GM23338 (cell line): ENCODE measurements at regions not wholly inside any gene's neighbourhood (a gene's known extent, or its start where the extent isn't known, plus 50 kb on each side); places are given as distances from the start of the nearest gene placed in this dataset.

ENCODE experiments used
- ATAC-seq: fragments of 200-7000 bp; cut with Tn5 transposase; 3 replicates; pipeline ENCODE4 v1.9.1; 2020
- DNase-seq: peaks from one replicate; pipeline ENCODE4 v3.0.0-alpha.2; 2015; ENCODE audit warnings: low spot score
- H2AFZ ChIP-seq: fragments of 200-600 bp; sonication (generic); 2 replicates; pipeline ENCODE4 v1.8.0; 2016; ENCODE audit warnings: antibody characterized with exemption, mild to moderate bottlenecking, moderate library complexity
- H3F3A ChIP-seq: fragments of 200-600 bp; sonication (generic); replicated peaks from 2 replicates; pipeline ENCODE4 v1.8.0; 2017; ENCODE audit warnings: antibody characterized with exemption, mixed run types, low read depth
- H3K27ac ChIP-seq: fragments of 200-600 bp; sonication (generic); 2 replicates; pipeline ENCODE4 v1.6.1; 2016; ENCODE audit warnings: low read depth
- H3K27me3 ChIP-seq: fragments of 200-600 bp; sonication (generic); 2 replicates; pipeline ENCODE4 v1.8.0; 2016; ENCODE audit warnings: mild to moderate bottlenecking, mixed run types, moderate library complexity; ENCODE audit not compliant: insufficient read depth
- H3K36me3 ChIP-seq: fragments of 200-600 bp; sonication (generic); 2 replicates; pipeline ENCODE4 v1.8.0; 2016; ENCODE audit warnings: mild to moderate bottlenecking; ENCODE audit not compliant: insufficient read depth
- H3K4me1 ChIP-seq: fragments of 200-600 bp; sonication (generic); 2 replicates; pipeline ENCODE4 v1.8.0; 2016; ENCODE audit warnings: mild to moderate bottlenecking, moderate library complexity; ENCODE audit not compliant: insufficient read depth
- H3K4me2 ChIP-seq: fragments of 200-600 bp; sonication (generic); 2 replicates; pipeline ENCODE4 v1.7.1; 2017; ENCODE audit warnings: mixed run types
- H3K4me3 ChIP-seq: fragments of 200-600 bp; sonication (generic); 2 replicates; pipeline ENCODE4 v1.6.1; 2016; ENCODE audit warnings: mixed run types
- H3K79me2 ChIP-seq: fragments of 200-600 bp; sonication (generic); replicated peaks from 2 replicates; pipeline ENCODE4 v1.8.0; 2017; ENCODE audit warnings: mild to moderate bottlenecking; ENCODE audit not compliant: insufficient read depth
- H3K9me2 ChIP-seq: fragments of 200-600 bp; sonication (generic); 2 replicates; pipeline ENCODE4 v1.8.0; 2017; ENCODE audit not compliant: insufficient read depth
- H4K20me1 ChIP-seq: fragments of 200-600 bp; sonication (generic); replicated peaks from 2 replicates; pipeline ENCODE4 v1.8.0; 2017; ENCODE audit warnings: mild to moderate bottlenecking; ENCODE audit not compliant: insufficient read depth
- H3K27ac Mint-ChIP-seq: 2 replicates; pipeline ENCODE4 v1.8.0; 2020; ENCODE audit warnings: inconsistent platforms, mild to moderate bottlenecking, moderate library complexity, mixed read lengths
- H3K27me3 Mint-ChIP-seq: 3 replicates; pipeline ENCODE4 v1.8.0; 2022; ENCODE audit warnings: low read depth, mild to moderate bottlenecking, moderate library complexity, mixed read lengths, inconsistent platforms; ENCODE audit not compliant: insufficient read depth, poor library complexity
- H3K36me3 Mint-ChIP-seq: 3 replicates; pipeline ENCODE4 v1.8.0; 2021; ENCODE audit warnings: low read depth, mild to moderate bottlenecking, inconsistent platforms, moderate library complexity, mixed read lengths
- H3K4me1 Mint-ChIP-seq: 3 replicates; pipeline ENCODE4 v1.8.0; 2020; ENCODE audit warnings: mild to moderate bottlenecking, inconsistent platforms, mixed read lengths
- H3K4me3 Mint-ChIP-seq: 3 replicates; pipeline ENCODE4 v1.8.0; 2021; ENCODE audit warnings: moderate library complexity, mild to moderate bottlenecking, inconsistent platforms, mixed read lengths
- H3K9me3 Mint-ChIP-seq: 3 replicates; pipeline ENCODE4 v1.8.0; 2020; ENCODE audit warnings: moderate library complexity, mild to moderate bottlenecking, inconsistent platforms, mixed read lengths
- CREB1 ChIP-seq: fragments of 250-450 bp; sonication (Bioruptor Pico); IDR thresholded peaks from 2 replicates; pipeline ENCODE4 v1.5.0; 2020; ENCODE audit warnings: low read depth, mild to moderate bottlenecking, moderate library complexity
- EZH2 ChIP-seq: fragments of 200-600 bp; sonication (generic); IDR thresholded peaks from one replicate; pipeline ENCODE4 v1.8.0; 2017; ENCODE audit warnings: antibody characterized with exemption, mild to moderate bottlenecking, low read depth; ENCODE audit not compliant: unreplicated experiment
- EZH2phosphoT487 ChIP-seq: fragments of 200-600 bp; sonication (generic); IDR thresholded peaks from one replicate; pipeline ENCODE4 v1.8.1; 2018; ENCODE audit warnings: antibody characterized with exemption; ENCODE audit not compliant: unreplicated experiment
- JUNB ChIP-seq: IDR thresholded peaks from one replicate; pipeline ENCODE4 v1.6.1; 2016; ENCODE audit warnings: antibody characterized with exemption; ENCODE audit not compliant: unreplicated experiment
- NANOG ChIP-seq: IDR thresholded peaks from 2 replicates; pipeline ENCODE4 v1.6.1; 2016; ENCODE audit warnings: antibody characterized with exemption, borderline replicate concordance
- POLR2AphosphoS5 ChIP-seq: IDR thresholded peaks from 2 replicates; pipeline ENCODE4 v1.6.1; 2016; ENCODE audit warnings: antibody characterized with exemption, low read depth
- STAT1 ChIP-seq: IDR thresholded peaks from one replicate; pipeline ENCODE4 v1.6.1; 2016; ENCODE audit warnings: antibody characterized with exemption; ENCODE audit not compliant: unreplicated experiment
- ZNF114 ChIP-seq: fragments of 250-450 bp; sonication (Bioruptor Pico); IDR thresholded peaks from 2 replicates; pipeline ENCODE4 v1.5.0; 2020; ENCODE audit warnings: mild to moderate bottlenecking, moderate library complexity
- ZNF331 ChIP-seq: fragments of 250-450 bp; sonication (Bioruptor Pico); IDR thresholded peaks from 2 replicates; pipeline ENCODE4 v1.5.0; 2020; ENCODE audit warnings: low read depth, mild to moderate bottlenecking, moderate library complexity
- TF ChIP-seq, protein P1 (sequence below), 2 experiments: fragments of 200-600 bp in 1 of 2; sonication (generic) in 1 of 2; conservative IDR thresholded peaks; 2 replicates each; pipeline versions ENCODE4 v1.5.1 to v1.6.1; 2016 to 2017; ENCODE audit warnings: antibody characterized with exemption in 2 of 2, low read depth in 2 of 2, mild to moderate bottlenecking in 2 of 2, moderate library complexity in 1 of 2
- TF ChIP-seq, protein P2 (sequence below): fragments of 250-450 bp; sonication (Bioruptor Pico); IDR thresholded peaks from 2 replicates; pipeline ENCODE4 v1.5.0; 2020; ENCODE audit warnings: mild to moderate bottlenecking, moderate library complexity
- TF ChIP-seq, protein P3 (sequence below): IDR thresholded peaks from 2 replicates; pipeline ENCODE4 v1.6.1; 2016; ENCODE audit warnings: antibody characterized with exemption
- TF ChIP-seq, protein P4 (sequence below): IDR thresholded peaks from one replicate; pipeline ENCODE4 v1.6.1; 2018; ENCODE audit warnings: antibody characterized with exemption; ENCODE audit not compliant: unreplicated experiment

DNA sequence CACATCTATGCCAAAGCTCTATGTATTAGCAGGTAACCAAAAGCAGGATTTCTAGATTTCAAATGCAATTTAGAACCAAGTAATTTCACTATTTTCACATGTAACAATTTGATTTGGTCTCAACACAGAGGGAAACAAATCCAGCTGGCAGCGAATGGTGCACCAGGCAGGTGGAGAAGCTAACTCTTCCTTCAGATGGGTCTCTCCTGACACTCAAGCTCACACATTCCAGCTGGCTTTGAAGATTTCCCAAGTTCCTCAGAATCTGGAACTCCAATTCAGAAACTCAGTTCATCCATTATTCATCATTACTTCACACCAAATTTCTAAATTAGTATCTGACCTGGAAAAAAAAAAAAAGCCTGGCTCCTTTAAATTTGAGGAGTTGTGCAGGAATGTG, 318.1 kb upstream of the NECTIN3 start:
- peaks cover 8% of the 10 kb centered on the region for H3K9me2 ChIP-seq
- H3K36me3 ChIP-seq = no peaks in the 10 kb centered on the region
- no peak overlapping the region for H3K4me2 ChIP-seq
- ATAC-seq (no peak), DNase-seq (no peak)
- Mint-ChIP-seq H3K27ac (no peak overlapping the region), H3K36me3 (peaks cover 10% of the 10 kb centered on the region; the same call in 2 of the 3 replicates), H3K4me3 (no peak overlapping the region), H3K27me3 (peaks cover 4% of the 10 kb centered on the region), H3K9me3 (peaks cover 3% of the 10 kb centered on the region; the same call in 1 of the 3 replicates), H3K4me1 (peaks cover 48% of the 10 kb centered on the region)
- H3K4me3 ChIP-seq = no peak overlapping the region
- H3K4me1 ChIP-seq = peaks cover 38% of the 10 kb centered on the region
- H3K27ac ChIP-seq = no peak overlapping the region
- H2AFZ ChIP-seq = no peak overlapping the region
- no peaks in the 10 kb centered on the region for H4K20me1 ChIP-seq
- H3K79me2 ChIP-seq = no peaks in the 10 kb centered on the region
- TF ChIP-seq, protein P1, sequence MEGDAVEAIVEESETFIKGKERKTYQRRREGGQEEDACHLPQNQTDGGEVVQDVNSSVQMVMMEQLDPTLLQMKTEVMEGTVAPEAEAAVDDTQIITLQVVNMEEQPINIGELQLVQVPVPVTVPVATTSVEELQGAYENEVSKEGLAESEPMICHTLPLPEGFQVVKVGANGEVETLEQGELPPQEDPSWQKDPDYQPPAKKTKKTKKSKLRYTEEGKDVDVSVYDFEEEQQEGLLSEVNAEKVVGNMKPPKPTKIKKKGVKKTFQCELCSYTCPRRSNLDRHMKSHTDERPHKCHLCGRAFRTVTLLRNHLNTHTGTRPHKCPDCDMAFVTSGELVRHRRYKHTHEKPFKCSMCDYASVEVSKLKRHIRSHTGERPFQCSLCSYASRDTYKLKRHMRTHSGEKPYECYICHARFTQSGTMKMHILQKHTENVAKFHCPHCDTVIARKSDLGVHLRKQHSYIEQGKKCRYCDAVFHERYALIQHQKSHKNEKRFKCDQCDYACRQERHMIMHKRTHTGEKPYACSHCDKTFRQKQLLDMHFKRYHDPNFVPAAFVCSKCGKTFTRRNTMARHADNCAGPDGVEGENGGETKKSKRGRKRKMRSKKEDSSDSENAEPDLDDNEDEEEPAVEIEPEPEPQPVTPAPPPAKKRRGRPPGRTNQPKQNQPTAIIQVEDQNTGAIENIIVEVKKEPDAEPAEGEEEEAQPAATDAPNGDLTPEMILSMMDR (conservative IDR thresholded peaks at IDR 0.05; ENCODE audit: low read depth in 2 of 2) = no peak
- TF ChIP-seq, protein P2, sequence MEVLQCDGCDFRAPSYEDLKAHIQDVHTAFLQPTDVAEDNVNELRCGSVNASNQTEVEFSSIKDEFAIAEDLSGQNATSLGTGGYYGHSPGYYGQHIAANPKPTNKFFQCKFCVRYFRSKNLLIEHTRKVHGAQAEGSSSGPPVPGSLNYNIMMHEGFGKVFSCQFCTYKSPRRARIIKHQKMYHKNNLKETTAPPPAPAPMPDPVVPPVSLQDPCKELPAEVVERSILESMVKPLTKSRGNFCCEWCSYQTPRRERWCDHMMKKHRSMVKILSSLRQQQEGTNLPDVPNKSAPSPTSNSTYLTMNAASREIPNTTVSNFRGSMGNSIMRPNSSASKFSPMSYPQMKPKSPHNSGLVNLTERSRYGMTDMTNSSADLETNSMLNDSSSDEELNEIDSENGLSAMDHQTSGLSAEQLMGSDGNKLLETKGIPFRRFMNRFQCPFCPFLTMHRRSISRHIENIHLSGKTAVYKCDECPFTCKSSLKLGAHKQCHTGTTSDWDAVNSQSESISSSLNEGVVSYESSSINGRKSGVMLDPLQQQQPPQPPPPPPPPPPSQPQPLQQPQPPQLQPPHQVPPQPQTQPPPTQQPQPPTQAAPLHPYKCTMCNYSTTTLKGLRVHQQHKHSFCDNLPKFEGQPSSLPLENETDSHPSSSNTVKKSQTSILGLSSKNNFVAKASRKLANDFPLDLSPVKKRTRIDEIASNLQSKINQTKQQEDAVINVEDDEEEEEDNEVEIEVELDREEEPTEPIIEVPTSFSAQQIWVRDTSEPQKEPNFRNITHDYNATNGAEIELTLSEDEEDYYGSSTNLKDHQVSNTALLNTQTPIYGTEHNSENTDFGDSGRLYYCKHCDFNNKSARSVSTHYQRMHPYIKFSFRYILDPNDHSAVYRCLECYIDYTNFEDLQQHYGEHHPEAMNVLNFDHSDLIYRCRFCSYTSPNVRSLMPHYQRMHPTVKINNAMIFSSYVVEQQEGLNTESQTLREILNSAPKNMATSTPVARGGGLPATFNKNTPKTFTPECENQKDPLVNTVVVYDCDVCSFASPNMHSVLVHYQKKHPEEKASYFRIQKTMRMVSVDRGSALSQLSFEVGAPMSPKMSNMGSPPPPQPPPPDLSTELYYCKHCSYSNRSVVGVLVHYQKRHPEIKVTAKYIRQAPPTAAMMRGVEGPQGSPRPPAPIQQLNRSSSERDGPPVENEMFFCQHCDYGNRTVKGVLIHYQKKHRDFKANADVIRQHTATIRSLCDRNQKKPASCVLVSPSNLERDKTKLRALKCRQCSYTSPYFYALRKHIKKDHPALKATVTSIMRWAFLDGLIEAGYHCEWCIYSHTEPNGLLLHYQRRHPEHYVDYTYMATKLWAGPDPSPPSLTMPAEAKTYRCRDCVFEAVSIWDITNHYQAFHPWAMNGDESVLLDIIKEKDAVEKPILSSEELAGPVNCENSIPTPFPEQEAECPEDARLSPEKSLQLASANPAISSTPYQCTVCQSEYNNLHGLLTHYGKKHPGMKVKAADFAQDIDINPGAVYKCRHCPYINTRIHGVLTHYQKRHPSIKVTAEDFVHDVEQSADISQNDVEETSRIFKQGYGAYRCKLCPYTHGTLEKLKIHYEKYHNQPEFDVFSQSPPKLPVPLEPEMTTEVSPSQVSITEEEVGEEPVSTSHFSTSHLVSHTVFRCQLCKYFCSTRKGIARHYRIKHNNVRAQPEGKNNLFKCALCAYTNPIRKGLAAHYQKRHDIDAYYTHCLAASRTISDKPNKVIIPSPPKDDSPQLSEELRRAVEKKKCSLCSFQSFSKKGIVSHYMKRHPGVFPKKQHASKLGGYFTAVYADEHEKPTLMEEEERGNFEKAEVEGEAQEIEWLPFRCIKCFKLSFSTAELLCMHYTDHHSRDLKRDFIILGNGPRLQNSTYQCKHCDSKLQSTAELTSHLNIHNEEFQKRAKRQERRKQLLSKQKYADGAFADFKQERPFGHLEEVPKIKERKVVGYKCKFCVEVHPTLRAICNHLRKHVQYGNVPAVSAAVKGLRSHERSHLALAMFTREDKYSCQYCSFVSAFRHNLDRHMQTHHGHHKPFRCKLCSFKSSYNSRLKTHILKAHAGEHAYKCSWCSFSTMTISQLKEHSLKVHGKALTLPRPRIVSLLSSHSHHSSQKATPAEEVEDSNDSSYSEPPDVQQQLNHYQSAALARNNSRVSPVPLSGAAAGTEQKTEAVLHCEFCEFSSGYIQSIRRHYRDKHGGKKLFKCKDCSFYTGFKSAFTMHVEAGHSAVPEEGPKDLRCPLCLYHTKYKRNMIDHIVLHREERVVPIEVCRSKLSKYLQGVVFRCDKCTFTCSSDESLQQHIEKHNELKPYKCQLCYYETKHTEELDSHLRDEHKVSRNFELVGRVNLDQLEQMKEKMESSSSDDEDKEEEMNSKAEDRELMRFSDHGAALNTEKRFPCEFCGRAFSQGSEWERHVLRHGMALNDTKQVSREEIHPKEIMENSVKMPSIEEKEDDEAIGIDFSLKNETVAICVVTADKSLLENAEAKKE (CRISPR knock-in tag) = no peak
- no peak for TF ChIP-seq ZNF331
- TF ChIP-seq ZNF114 = no peak
- no peak for TF ChIP-seq CREB1 (CRISPR knock-in tag)
- TF ChIP-seq POLR2AphosphoS5 = no peak
- TF ChIP-seq, protein P3, sequence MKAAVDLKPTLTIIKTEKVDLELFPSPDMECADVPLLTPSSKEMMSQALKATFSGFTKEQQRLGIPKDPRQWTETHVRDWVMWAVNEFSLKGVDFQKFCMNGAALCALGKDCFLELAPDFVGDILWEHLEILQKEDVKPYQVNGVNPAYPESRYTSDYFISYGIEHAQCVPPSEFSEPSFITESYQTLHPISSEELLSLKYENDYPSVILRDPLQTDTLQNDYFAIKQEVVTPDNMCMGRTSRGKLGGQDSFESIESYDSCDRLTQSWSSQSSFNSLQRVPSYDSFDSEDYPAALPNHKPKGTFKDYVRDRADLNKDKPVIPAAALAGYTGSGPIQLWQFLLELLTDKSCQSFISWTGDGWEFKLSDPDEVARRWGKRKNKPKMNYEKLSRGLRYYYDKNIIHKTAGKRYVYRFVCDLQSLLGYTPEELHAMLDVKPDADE = no peak
- TF ChIP-seq NANOG = no peak
- TF ChIP-seq EZH2phosphoT487 = no peak
- no peak for TF ChIP-seq STAT1
- TF ChIP-seq EZH2 = no peak
- no peak for TF ChIP-seq JUNB
- TF ChIP-seq, protein P4, sequence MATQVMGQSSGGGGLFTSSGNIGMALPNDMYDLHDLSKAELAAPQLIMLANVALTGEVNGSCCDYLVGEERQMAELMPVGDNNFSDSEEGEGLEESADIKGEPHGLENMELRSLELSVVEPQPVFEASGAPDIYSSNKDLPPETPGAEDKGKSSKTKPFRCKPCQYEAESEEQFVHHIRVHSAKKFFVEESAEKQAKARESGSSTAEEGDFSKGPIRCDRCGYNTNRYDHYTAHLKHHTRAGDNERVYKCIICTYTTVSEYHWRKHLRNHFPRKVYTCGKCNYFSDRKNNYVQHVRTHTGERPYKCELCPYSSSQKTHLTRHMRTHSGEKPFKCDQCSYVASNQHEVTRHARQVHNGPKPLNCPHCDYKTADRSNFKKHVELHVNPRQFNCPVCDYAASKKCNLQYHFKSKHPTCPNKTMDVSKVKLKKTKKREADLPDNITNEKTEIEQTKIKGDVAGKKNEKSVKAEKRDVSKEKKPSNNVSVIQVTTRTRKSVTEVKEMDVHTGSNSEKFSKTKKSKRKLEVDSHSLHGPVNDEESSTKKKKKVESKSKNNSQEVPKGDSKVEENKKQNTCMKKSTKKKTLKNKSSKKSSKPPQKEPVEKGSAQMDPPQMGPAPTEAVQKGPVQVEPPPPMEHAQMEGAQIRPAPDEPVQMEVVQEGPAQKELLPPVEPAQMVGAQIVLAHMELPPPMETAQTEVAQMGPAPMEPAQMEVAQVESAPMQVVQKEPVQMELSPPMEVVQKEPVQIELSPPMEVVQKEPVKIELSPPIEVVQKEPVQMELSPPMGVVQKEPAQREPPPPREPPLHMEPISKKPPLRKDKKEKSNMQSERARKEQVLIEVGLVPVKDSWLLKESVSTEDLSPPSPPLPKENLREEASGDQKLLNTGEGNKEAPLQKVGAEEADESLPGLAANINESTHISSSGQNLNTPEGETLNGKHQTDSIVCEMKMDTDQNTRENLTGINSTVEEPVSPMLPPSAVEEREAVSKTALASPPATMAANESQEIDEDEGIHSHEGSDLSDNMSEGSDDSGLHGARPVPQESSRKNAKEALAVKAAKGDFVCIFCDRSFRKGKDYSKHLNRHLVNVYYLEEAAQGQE = no peak
- H3K27me3 ChIP-seq = no peaks in the 10 kb centered on the region
- no peaks in the 10 kb centered on the region for H3F3A ChIP-seq
